ENCODE measurements at regions not wholly inside any gene's neighbourhood (a gene's known extent, or its start where the extent isn't known, plus 50 kb on each side); places are given as distances from the start of the nearest gene placed in this dataset.
"Not testable (repeated sequence)": the region's sequence is repeated elsewhere in the genome, so short reads cannot be mapped to it uniquely, and the experiment has no call there.

DNA sequence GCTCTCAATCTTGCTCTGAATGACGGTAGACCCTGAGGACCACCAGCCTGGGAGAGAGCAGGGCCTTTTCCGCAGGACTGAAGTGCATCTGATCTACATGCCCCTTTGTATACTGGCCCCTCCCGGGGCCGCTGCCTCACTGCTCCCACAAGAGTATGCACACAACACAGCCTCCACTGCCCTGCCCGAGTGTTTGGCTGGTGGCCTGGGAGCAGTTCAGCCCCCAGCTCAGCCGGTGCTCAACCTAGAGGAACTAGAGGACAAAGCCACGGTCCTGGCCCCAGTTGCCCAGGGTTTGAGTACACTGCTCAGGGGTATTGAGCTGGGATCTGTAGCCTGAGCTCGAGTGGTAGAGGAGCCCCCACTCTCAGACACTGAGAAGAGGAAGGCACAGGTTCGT lies 118.9 kb upstream of the CAB39 start:
- DNase-seq (ENCODE audit: low read depth), result no peak

DNA sequence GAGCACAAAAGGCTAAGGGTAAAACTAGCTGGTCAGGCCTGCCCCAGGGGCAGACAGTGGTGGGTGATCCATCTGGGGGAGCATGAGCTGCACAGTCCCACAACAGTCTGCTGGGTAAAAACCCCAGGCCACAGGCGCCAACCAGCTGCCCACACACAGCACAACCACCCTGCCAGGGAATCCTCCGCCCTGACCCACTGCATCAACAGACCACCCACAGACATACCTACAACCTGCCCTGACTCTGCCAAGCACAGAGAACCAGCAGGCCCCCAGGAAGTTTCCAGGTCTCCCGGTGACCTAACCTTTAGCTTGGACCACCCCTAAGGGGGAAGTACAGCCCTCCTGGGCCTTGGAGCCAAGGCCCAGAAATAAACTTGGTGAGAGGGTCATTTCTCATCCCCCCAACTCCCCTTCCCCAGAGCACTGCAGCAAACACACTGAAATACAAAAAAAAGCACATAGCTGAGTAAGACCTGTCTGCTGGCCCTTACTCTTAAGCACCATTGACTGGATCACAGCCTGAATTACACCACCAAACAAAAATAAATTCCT lies 118.3 kb upstream of the CAB39 start:
- no peak for DNase-seq (ENCODE audit: low read depth)

DNA sequence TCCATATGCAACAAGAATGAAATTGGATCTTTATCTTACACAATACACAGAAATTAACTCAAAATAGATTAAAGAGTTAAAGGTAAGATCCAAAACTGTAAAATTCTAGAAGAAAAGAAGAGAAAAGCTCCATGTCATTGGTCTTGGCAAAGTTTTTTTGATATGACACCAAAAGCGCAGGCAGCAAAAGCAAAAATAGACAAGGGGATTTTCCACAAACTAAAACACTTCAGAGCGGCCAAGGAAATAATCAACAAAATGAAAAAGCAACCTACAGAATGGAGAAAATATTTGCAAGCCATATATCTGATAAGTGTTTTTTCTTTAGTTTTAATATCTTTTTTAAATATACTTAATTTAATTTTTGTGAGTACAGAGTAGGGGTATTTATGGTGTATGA lies 112.8 kb upstream of the CAB39 start:
- no peak for DNase-seq (ENCODE audit: low read depth)

DNA sequence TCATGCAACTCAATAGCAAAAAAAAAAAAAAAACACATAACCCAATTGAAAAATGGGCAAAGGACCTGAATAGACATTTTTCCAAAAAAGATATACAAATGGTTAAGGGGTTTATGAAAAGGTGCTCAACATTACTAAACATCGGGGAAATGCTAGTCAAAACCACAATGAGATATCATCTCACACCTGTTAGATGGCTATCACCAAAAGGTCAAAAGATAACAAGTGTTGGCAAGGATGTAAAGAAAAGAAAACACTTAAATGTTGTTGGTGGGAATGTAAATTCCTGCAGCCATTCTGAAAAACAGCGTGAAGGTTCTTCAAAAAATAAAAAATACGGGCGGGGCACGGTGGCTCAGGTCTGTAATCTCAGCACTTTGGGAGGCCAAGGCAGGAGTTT lies 112.4 kb upstream of the CAB39 start:
- no peak for DNase-seq (ENCODE audit: low read depth)

DNA sequence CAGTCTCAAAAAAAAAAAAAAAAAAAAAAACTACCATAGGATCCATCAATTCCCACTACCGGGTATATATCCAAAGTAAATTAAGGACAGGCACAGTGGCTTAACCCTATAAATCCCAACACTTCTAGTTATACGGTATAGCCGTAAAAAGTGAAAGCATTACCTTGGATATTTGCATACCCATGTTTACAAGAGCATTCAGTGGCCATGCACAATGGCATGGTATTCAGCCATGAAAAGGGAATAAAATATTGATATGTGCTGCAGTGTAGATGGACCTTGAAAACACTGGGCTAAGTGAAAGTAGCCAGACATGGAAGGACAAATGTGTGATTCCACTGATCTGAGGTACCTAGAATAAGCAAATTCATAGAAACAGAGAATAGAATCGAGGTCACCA lies 111.8 kb upstream of the CAB39 start:
- no peak for DNase-seq (ENCODE audit: low read depth)

DNA sequence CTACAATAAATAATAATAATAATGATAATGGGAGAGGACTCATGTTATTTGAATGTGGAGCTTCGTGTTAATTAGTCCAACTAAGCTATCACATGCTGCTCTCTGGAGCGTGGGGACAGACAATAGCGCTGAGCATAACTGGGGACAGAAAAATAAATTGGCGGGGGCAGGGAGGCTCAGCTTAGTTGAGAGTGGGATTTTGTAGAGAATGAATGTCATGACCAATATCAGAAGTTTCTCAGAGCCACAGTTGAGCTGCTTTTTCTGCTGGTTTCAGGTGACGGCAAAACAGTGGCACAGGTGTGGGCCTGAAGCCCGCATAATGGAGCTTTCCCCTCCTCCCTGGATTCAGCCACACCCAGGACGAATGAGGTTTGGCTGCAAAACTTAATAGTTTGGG lies 111.1 kb upstream of the CAB39 start:
- DNase-seq (ENCODE audit: low read depth), result no peak

DNA sequence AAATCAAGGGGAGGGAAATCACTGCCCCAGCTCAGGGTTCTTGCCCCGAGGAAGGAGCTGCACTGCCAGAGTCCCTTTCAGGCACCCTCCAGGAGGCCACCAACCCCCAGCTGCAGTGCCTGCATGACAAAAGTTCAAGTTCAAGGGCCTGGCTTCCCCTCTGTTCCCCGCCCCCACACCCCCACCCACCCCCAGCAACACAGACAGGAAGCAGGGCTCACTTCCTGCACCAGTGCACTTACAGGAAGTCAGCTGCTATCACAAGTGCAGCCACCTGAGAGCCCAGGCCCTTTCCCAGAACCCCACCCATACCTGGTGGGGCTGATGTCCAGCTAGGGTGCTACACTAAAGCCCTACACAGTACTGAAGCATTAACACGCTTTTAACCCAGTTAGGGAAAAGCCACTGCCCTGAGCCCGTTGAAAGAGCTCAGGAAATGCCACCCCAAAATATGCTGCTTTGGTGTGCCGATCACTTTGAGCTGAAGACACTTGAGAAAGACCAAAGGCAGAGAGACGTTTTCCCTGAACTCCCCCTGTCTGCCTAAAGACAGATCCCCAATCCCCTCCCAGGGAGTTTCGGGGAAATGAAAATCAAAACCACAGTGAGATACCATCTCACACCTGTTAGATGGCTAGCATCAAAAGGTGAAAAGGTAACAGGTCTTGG lies 109.9 kb upstream of the CAB39 start:
- DNase-seq (ENCODE audit: low read depth), result no peak

DNA sequence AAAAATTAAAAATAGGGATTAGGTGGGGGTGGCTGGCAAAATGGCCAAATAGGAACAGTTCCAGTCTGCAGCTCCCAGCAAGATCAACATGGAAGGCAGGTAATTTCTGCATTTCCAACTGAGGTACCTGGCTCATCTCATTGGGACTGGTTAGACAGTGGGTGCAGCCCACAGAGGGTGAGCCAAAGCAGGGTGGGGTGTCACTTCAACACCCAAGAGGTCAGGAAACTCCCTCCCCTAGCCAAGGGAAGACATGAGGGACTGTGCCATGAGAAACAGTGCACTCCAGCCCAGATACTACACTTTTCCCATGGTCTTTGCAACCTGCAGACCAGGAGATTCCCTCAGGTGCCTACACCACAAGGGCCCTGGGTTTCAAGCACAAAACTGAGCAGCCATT lies 109.3 kb upstream of the CAB39 start:
- DNase-seq (ENCODE audit: low read depth), result not testable (repeated sequence)

DNA sequence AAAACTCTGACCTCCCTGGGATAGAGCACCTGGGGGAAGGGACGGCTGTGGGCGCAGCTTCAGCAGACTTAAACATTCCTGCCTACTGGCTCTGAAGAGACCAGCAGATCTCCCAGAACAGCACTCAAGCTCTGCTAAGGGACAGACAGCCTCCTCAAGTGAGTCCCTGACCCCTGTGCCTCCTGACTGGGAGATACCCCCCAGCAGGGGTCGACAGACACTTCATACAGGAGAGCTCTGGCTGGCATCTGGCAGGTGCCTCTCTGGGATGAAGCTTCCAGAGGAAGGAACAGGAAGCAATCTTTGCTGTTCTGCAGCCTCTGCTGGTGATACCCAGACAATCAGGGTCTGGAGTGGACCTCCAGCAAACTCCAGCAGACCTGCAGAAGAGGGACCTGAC lies 108.5 kb upstream of the CAB39 start:
- not testable (repeated sequence) for DNase-seq (ENCODE audit: low read depth)

DNA sequence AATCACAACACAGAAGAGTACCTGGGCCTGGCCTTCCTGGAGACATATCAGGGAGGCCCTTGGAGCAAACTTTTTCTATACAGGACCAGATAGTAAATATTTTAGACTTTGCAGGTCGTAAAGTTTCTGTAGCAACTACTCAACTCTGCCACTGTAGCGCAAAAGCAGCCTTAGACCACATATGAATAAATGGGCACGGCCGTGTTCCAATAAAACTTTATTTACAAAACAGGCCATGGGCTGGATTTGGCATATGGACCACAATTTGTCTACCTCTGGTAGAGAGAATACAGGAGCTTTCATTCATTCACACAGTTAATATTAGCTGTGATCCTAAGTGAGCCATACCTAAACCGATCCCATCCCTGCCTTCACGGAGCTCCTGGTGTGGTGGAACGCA lies 98.6 kb upstream of the CAB39 start:
- no peak for DNase-seq (ENCODE audit: low read depth)

DNA sequence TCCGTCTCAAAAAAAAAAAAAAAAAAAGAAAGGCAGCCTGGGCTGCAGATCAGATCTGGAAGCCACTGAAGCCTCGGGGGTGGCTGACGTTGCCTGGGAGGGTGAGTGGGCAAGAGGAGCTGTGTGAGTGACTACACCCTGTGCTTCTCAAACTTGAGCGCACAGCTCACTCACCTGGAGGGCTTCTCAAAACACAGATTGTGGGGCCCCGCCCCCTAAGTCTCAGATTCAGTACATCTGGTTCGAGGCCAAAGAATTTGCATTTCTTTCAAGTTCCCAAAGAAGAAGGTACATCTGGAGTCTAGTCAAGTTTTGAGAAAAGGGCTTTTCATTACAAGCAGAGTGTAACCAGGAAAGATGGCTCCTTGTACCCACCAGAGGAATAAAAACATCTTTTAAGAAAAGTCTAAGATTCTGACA lies 97.7 kb upstream of the CAB39 start:
- DNase-seq (ENCODE audit: low read depth), result no peak

DNA sequence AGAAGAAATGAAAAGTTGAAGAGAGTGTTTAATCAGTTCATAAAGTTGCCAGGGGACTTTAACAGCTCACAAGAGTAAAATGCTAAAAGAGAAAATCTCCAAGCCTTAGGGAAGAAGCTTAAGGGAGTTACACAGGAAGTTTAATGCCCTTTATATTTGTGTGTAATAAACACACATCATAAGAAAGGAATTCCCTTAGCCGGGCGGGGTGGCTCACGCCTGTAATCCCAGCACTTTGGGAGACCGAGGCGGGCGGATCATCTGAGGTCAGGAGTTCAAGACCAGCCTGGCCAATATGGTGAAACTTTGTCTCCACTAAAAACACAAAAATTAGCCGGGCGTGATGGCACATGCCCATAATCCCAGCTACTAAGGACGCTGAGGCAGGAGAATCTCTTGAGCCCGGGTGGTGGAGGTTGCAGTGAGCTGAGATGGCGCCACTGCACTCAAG lies 95.4 kb upstream of the CAB39 start:
- DNase-seq (ENCODE audit: low read depth), result peak; percentile 67

DNA sequence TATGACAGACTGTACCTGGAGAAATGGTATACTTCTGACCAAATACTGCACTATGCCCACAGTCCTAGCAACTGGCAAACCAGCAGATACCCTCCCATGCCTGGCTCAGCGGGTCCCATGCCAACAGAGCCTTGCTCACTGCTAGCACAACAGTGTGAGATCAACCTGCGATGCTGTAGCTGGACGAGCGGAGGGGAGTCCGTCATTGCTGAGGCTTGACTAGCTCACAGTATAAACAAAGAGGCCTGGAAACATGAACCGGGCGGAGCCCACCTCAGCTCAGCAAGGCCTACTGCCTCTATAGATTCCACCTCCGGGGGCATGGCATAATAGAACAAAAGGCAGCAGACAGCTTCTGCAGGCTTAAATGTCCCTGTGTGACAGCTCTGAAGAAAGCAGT lies 93.2 kb upstream of the CAB39 start:
- DNase-seq (ENCODE audit: low read depth), result no peak

DNA sequence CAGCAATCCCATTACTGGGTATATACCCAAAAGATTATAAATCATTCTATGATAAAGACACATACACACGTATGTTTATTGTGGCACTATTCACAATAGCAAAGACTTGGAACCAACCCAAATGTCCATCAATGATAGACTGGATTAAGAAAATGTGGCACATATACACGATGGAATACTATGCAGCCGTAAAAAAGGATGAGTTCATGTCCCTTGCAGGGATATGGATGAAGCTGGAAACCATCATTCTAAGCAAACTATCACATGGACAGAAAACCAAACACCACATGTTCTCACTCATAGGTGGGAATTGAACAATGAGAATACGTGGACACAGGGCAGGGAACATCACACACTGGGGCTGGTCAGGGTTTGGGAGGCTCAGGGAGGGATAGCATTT lies 87.4 kb upstream of the CAB39 start:
- DNase-seq (ENCODE audit: low read depth), result not testable (repeated sequence)

DNA sequence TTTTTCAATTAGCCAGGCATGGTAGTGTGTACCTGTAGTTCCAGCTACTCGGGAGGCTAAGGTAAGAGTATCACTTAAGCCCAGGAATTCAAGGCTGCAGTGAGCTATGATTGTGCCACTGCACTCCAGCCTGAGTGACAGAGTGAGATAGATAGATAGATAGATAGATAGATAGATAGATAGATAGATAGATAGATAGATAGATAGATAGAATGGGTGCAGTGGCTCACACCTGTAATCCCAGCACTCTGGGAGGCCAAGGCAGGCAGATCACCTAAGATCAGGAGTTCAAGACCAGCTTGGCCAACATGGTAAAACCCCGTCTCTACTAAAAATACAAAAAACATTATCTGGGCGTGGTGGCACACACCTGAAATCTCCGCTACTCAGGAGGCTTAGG lies 85.6 kb upstream of the CAB39 start:
- DNase-seq (ENCODE audit: low read depth), result not testable (repeated sequence)

DNA sequence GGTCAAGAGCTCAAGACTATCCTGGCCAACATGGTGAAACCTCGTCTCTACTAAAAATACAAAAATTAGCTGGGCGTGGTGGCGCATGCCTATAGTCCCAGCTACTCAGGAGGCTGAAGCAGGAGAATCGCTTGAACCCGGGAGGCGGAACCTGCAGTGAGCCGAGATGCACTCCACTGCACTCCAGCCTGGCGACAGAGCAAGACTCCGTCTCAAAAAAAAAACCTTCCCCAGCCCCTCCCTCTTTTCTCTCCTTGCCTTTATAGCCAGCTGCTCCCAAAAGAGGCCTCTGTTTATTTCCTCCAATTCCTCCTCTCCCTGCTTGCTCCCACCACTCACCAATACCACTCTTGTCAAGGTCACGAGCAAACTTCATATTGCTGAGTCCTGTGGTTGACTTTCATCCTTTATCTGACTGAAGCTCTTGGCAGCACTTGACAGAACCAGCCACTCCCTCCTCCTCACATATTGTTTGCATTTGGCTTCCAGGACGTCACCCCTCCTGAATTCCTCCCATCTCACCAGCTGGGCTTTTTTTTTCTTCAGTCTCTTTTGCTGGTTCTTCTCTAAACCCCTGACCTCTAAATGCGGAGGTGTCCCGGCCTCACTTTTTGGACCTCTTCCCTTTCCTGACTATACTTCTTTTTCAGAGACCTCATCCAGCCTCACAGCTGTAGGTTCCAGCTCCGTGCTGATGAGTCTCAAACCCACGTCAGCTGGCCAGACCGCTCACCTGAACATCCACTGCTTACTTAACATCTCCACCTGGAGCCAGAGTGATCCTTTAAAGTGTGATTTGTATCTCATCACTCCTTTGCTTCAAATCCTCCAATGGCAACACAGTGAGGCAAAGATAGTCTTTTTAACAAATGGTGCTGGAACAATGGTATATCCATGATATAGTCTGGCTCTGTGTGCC lies 84.6 kb upstream of the CAB39 start:
- DNase-seq (ENCODE audit: low read depth), result peak; percentile 21

DNA sequence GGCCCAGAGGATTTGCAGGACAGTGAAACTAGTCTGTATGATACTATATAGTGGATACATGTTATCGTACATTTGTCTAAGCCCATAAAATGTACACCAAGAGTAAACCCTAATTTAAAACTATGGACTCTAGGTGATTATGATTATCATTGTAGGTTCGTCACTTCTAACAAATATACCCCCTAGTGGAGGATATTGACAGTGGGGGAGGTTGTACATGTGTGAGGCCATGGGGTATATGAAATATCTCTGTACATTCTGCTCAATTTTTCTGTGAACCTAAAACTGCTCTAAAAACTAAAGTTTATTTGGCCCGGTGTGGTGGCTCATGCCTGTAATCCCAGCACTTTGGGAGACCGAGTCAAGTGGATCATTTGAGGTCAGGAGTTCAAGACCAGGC lies 81.2 kb upstream of the CAB39 start:
- DNase-seq (ENCODE audit: low read depth), result no peak

DNA sequence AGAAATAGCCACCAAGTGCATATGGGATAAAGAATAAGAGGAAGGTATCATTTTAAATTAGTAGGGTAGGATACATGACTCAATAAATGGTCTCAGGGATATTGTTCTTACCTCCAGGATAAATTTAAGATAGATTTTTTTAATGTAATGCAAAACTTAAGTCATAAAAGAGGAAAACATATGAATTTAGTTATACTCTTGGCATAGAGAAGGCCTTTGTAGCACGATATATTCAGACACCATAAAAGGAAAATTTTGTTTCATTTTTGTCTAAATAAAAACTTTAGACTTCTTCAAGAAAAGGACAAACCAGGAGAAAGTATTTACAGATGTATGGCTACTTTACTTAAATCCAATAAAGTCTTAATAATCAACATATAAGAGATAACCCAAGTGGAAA lies 78.5 kb upstream of the CAB39 start:
- DNase-seq (ENCODE audit: low read depth), result no peak

DNA sequence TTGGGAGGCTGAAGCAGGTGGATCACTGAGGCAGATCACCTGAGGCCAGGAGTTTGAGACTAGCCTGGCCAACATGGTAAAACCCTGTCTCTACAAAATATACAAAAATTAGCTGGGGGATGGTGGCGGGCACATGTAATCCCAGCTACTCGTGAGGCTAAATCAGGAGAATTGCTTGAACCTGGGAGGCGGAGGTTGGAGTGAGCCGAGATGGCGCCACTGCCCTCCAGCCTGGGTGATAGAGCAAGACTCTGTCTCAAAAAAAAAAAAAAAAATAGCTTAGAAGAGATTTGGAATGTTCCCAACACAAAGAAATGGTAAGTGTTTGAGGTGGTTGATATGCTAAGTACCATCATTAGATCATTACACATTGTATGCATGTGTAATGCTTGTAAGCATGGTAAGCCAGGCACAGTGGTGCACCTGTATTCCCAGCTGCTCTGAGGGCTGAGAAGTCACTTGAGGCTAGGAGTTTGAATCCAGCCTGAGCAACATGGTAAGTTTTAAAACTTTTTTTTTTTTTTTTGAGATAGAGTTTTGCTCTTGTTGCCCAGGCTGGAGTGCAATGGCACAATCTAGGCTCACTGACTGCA lies 77.8 kb upstream of the CAB39 start:
- DNase-seq (ENCODE audit: low read depth), result not testable (repeated sequence)

DNA sequence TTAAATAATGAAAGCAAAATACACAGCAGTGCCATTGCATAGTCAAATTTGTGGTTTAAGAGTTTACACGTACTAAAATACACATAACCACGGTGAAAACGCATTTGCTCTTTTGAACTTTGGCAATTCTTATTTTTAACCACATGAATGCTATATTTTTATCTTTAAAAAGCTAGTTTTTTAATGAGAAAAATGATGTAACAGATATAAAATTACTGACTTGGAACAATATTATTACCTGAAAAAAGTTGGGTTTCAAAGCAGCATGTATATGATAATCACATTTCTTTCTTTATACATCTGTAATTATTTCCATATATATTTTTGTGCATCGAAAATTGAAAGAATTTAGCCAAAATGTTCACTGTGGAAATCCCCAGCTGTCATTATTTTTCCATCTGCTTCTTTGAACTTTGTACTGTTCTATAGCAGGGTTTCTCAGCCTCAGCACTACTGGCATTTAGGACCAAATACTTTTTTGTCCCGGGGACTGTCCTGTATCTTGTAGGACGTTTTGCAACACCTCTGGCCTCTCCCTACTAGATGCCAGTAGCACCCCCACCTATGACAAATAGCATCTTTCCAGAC lies 75.9 kb upstream of the CAB39 start:
- no peak for DNase-seq (ENCODE audit: low read depth)

DNA sequence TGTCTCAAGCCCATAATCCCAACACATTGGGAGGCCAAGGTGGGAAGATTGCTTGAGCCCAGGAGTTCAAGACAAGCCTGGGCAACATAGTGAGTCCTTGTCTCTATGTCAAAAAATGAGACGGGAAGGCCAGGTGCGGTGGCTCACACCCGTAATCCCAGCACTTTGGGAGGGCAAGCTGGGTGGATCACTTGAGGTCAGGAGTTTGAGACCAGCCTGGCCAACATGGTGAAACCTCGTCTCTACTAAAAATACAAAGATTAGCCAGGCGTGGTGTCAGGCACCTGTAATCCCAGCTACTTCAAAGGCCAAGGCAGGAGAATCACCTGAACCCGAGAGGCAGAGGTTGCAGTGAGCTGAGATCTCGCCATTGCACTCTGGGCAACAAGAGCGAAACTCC lies 75.2 kb upstream of the CAB39 start:
- DNase-seq (ENCODE audit: low read depth), result not testable (repeated sequence)

DNA sequence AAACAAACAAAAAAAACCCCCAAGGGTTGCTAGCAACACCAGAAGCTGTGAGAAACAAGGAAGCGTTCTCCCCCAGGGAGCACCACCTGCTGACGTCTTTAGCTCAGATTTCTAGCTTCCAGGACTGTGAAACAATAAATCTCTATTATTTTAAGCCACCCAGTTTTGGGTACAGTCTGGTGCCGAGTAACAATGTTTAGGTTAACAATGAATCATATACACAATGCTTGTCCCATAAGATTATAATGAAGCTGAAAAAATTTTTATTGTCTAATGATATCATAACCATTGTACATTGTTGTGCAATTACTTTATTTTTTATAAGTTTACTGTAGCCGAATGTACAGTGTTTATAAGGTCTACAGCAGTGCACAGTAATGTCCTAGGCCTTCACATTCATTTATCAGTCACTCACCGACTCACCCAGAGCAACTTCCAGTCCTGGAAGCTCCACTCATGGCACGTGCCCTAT lies 72.1 kb upstream of the CAB39 start:
- no peak for DNase-seq (ENCODE audit: low read depth)

Measured in GM04503 (cell line).